ENCODE measurements at regions not wholly inside any gene's neighbourhood (a gene's known extent, or its start where the extent isn't known, plus 50 kb on each side); places are given as distances from the start of the nearest gene placed in this dataset.

GRCh38 chr15:80315289-80315987 is 63.4 kb upstream of the CTXND1 start:
- Mint-ChIP-seq H3K9me3 (no peaks in the 10 kb centered on the region), H3K4me1 (ENCODE audit: low read depth) (no peaks in the 10 kb centered on the region), H3K4me3 (no peak overlapping the region), H3K27me3 (peaks cover 40% of the 10 kb centered on the region), H3K36me3 (ENCODE audit: low read depth) (no peaks in the 10 kb centered on the region), H3K27ac (no peak overlapping the region)
- H3K4me3 ChIP-seq (ENCODE audit: low read length): no peak overlapping the region
- no peak for ATAC-seq (ENCODE audit: poor library complexity)
- H3K9me3 ChIP-seq (ENCODE audit: control insufficient read depth in 1 of 2, insufficient read depth in 1 of 2, low read length in 2 of 2): no peaks in the 10 kb centered on the region
- intact Hi-C loops (cut with DNase I, micrococcal nuclease): no loop called here
- H3K36me3 ChIP-seq (ENCODE audit: insufficient read depth, low read length): no peaks in the 10 kb centered on the region
- H3K27me3 ChIP-seq (ENCODE audit: control insufficient read depth in 1 of 2, insufficient read depth in 2 of 2, low read length in 2 of 2): peaks cover 0 to 7% of the 10 kb centered on the region in 2 experiments
- ChIA-PET POLR2A (no interaction called here), CTCF (no interaction called here)
- no peaks in the 10 kb centered on the region for H3K4me1 ChIP-seq (ENCODE audit: insufficient read depth, low read length)
- H3K27ac ChIP-seq (ENCODE audit: low read depth in 1 of 2, low read length in 2 of 2): no peak overlapping the region
- no peak for DNase-seq
- no peak for TF ChIP-seq CTCF (IDR thresholded peaks at IDR 0.05)

- Mint-ChIP-seq H3K9me3 (no peaks in the 10 kb centered on the region), H3K4me3 (no peak overlapping the region), H3K27me3 (peaks cover 33% of the 10 kb centered on the region), H3K36me3 (ENCODE audit: low read depth) (no peaks in the 10 kb centered on the region), H3K4me1 (ENCODE audit: low read depth) (no peaks in the 10 kb centered on the region), H3K27ac (no peak overlapping the region)
- peaks cover 0 to 7% of the 10 kb centered on the region in 2 experiments for H3K27me3 ChIP-seq (ENCODE audit: control insufficient read depth in 1 of 2, insufficient read depth in 2 of 2, low read length in 2 of 2)
- intact Hi-C loops (cut with DNase I, micrococcal nuclease): no loop called here
- no peaks in the 10 kb centered on the region for H3K36me3 ChIP-seq (ENCODE audit: insufficient read depth, low read length)
- DNase-seq (no peak), ATAC-seq (ENCODE audit: poor library complexity) (no peak)
- CTCF ChIA-PET: no interaction called here
- H3K4me1 ChIP-seq (ENCODE audit: insufficient read depth, low read length): no peaks in the 10 kb centered on the region
- no peak overlapping the region for H3K4me3 ChIP-seq (ENCODE audit: low read length)
- no peak for TF ChIP-seq CTCF (IDR thresholded peaks at IDR 0.05)
- H3K27ac ChIP-seq (ENCODE audit: low read depth in 1 of 2, low read length in 2 of 2): no peak overlapping the region
- POLR2A ChIA-PET: no interaction called here
- H3K9me3 ChIP-seq (ENCODE audit: control insufficient read depth in 1 of 2, insufficient read depth in 1 of 2, low read length in 2 of 2): no peaks in the 10 kb centered on the region
Observed at GRCh38 chr15:80317389-80318182, 65.6 kb upstream of the CTXND1 start.

DNA sequence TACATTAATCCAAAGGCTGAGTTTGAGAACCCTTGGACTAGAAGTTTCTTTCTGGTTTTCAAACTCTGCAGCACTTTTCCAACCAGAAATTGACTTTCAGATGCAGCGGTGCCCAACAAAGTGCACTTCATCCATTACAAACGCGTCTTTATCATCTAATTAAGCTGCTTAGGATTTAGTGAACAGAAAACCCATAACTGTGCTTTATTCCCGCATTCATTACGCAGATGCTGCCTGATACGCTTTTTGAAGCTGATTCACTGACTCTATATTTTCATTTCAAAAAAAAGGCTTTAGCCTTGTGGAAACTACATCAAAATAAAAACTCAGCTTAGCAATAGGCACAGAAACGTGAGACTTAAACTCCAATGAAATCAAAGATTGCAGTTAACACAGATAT is 69.8 kb upstream of the CTXND1 start:
- TF ChIP-seq CTCF (IDR thresholded peaks at IDR 0.05): no peak
- Histone ChIP-seq H3K9me3 (ENCODE audit: control insufficient read depth in 1 of 2, insufficient read depth in 1 of 2, low read length in 2 of 2) (peaks cover 3 to 6% of the 10 kb centered on the region in 2 experiments), H3K27me3 (ENCODE audit: control insufficient read depth in 1 of 2, insufficient read depth in 2 of 2, low read length in 2 of 2) (peaks cover 0 to 2% of the 10 kb centered on the region in 2 experiments), H3K4me3 (ENCODE audit: low read length) (no peak overlapping the region), H3K36me3 (ENCODE audit: insufficient read depth, low read length) (no peaks in the 10 kb centered on the region), H3K27ac (ENCODE audit: low read depth in 1 of 2, low read length in 2 of 2) (no peak overlapping the region), H3K4me1 (ENCODE audit: insufficient read depth, low read length) (no peaks in the 10 kb centered on the region)
- H3K9me3 Mint-ChIP-seq: no peaks in the 10 kb centered on the region
- ATAC-seq (ENCODE audit: poor library complexity): no peak
- H3K4me1 Mint-ChIP-seq (ENCODE audit: low read depth): no peaks in the 10 kb centered on the region
- ChIA-PET POLR2A (no interaction called here), CTCF (no interaction called here)
- H3K36me3 Mint-ChIP-seq (ENCODE audit: low read depth): no peaks in the 10 kb centered on the region
- no peak overlapping the region for H3K27ac Mint-ChIP-seq
- DNase-seq: no peak
- no peak overlapping the region for H3K4me3 Mint-ChIP-seq
- H3K27me3 Mint-ChIP-seq: peaks cover 31% of the 10 kb centered on the region
- intact Hi-C loops (cut with DNase I, micrococcal nuclease): no loop called here
